Stimulated activated CD8-positive, alpha-beta memory T cell treated with anti-CD3 and anti-CD28 coated beads, Interleukin-4, amount 100 ng/mL, for 48 hours (primary cell): ENCODE measurements at regions not wholly inside any gene's neighbourhood (a gene's known extent, or its start where the extent isn't known, plus 50 kb on each side); places are given as distances from the start of the nearest gene placed in this dataset.

Source experiments
- DNase-seq: peaks from one replicate; pipeline ENCODE4 v3.0.0-alpha.2; 2020

GRCh38 chr16:5551909-5552308 lies 454.3 kb upstream of the EEF2KMT start:
- DNase-seq = no peak

GRCh38 chr16:5549802-5550201 lies 452.2 kb upstream of the EEF2KMT start:
- no peak for DNase-seq

GRCh38 chr16:5541356-5541755 lies 443.8 kb upstream of the EEF2KMT start:
- no peak for DNase-seq

DNA sequence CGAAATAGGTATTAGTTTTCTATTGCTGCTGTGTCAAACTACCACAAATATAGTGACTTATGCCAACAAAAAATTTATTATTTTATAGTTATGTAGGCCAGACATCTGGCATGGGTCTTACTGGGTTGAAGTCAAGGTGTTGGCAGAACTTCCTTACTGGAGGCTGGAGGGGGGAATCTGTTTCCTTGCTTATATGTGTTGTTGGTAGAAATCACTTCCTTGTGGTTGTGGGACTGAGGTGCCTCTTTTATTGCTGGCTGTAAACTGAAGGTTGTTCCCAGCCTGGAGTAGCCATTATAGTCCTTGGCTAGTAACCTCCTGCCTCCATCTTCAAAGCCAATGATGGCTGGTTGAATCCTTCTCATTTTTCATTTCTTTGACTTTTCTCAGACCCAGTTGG lies 439.8 kb upstream of the EEF2KMT start:
- no peak for DNase-seq

DNA sequence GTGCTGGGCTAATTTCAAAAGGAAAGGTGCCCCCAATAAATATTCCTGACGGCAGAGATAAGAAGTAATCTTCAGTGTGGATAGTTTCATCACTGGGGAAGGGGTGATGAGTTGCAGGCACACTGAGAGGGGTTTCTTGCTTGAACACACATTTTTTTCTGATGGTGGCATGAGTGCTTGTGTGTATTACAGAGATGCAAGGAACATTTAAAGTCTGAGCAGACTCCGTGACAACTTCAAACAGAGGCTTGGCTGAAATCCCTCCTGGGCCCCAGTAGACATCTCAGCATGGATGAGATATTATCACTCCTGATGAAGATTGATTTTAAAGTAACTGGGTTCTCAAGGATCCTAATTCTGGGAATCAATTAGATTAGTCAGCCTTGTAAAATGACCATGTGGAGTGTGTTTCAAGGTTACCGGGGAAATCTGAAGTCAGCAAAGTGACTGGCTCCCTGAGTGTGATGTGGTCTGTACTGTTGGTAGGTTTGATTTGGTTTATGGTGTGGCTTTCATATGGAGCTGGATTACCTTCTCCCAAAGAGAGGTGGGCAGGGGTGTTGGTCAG lies 435.8 kb upstream of the EEF2KMT start:
- DNase-seq = no peak

DNA sequence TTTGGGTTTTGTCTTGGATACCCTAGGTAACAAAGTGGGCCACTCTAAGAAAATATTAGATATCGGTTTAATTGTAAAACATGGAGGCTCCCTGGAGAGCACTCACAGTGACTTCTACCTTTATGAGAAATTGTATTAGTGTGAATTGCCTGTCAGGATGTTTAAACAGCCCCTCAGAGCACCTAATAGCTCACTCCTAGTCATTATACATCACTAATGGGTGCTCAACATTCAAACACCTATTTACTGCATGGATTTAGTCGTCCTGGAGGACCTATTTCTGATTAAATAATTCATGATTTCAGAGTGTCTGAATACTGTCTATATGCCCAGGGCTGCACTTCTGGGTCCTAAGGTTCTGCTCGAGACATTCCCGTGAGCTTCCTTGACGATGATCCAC lies 430.2 kb upstream of the EEF2KMT start:
- no peak for DNase-seq

DNA sequence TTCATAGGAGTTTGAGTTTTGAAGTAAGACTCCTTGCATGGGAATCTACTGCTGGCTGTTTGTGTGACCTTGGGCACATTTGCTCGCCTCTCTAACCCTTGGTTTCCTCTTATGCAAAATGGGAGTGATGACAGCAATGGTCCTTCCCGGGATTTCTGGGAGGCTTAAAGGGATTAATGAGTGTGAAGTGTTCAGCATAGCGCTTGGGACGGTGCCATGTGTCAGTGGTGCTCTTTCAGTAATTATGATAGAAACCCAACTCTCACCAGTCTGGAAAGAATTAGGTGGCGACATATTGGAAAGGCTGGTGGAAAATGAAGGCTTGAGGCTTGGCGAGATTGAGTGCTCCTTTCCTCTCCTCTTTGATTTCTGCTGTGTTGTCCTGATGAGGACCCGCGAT lies 429.2 kb upstream of the EEF2KMT start:
- DNase-seq = no peak

DNA sequence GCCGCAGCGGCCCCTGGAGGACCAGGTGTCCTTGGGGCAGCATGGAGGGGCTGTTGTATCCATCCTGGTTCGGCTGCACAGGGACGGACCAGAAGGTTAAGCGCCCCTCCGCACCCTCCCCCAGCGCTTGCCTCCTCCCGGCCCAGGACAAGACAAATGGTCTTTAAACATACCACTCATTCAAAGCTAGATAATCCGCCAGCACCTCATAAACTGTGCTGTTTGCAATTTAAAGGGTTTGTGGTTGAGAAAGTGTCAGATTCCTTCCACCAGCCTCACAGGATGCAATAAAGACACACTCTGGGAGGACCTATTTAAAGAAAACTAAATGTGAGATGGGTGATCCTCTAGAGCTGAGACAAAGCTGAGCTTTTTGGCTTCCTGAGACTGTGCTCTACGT lies 426.2 kb upstream of the EEF2KMT start:
- no peak for DNase-seq

- no peak for DNase-seq
These were observed 418.5 kb upstream of the EEF2KMT start for GRCh38 chr16:5516115-5516514.

GRCh38 chr16:5512014-5512413 lies 414.4 kb upstream of the EEF2KMT start:
- no peak for DNase-seq

DNA sequence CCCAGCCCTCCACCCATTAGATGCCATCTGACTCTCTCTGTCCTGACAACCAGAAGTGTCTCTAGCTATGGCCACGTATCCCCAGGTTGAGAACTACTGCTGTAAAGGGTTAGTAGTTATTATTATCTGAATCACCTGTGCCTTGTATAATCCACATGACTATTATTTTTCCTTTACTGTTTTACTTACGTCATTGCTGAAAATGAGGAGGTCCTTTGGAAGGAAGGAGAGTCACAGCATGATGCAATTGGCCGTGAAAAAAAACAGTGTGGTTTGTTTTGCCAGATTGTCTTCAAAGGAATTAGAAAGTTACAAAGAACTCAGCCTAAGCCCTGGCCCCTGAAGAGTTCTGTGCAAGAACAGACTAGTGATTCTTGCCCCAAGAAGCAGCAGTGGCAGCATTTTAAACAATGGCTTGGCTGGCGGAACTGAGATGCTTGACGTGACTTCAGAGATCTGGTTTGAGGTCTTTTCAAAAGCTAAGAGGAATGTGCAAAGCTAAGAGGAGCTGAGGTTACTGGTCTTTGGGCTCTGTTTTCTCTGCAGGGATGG lies 413.3 kb upstream of the EEF2KMT start:
- no peak for DNase-seq

GRCh38 chr16:5509794-5510193 lies 412.2 kb upstream of the EEF2KMT start:
- no peak for DNase-seq

DNA sequence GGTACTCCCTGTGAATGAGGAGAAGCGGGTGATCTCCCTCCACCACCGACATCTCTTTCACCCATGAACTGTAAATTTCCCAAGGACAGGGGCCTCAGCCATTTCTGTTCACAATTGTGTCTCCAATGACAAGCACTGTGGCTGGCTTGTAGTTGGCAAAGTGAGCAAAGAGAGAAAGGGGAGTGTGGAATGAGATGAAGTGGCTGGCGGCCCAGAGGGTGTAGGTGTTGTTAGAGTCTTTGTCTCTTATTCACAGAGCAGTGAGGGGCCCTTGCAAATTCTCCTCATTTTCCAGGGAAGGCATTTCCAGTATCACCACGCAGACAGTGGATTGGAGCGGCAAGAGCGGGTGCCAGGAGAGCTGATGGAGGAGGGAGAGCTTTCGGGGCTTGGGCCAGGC lies 411.7 kb upstream of the EEF2KMT start:
- no peak for DNase-seq

DNA sequence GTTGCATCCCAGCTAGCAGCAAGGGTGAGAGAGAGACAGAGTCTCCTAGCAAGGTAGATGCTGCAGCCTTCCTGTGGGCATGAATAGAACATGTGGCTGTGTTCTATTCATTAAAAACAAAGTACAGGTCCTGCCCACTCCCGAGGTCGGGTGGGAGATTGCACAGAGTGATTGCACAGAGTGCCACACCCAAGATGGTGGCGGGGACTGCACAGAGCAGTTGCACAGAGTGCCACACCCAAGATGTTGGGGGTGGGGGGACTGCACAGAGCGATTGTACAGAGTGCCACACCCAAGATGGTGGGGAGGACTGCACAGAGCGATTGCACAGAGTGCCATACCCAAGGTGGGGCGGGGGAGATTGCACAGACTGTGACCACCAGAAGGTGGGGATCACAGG lies 410.8 kb upstream of the EEF2KMT start:
- no peak for DNase-seq

DNA sequence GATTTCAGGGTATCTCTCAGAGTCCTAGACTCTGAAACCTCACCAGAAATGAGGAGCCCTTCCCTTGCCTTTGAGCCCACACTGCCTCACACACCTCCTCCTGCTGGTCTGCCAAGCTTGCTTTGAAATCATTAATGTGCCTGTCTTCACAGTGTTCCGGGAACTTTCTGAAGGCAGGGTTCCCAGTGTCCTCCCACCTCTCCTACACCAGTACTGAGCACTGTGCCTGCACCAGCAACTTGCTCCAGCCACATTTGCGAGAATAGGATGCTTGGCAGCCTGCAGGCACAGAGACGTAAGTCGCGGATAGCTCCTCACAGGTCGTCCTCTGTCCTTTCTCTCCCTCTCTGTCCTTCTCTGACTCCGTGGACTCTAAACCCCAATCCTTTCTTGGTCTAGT lies 408.4 kb upstream of the EEF2KMT start:
- DNase-seq = no peak

DNA sequence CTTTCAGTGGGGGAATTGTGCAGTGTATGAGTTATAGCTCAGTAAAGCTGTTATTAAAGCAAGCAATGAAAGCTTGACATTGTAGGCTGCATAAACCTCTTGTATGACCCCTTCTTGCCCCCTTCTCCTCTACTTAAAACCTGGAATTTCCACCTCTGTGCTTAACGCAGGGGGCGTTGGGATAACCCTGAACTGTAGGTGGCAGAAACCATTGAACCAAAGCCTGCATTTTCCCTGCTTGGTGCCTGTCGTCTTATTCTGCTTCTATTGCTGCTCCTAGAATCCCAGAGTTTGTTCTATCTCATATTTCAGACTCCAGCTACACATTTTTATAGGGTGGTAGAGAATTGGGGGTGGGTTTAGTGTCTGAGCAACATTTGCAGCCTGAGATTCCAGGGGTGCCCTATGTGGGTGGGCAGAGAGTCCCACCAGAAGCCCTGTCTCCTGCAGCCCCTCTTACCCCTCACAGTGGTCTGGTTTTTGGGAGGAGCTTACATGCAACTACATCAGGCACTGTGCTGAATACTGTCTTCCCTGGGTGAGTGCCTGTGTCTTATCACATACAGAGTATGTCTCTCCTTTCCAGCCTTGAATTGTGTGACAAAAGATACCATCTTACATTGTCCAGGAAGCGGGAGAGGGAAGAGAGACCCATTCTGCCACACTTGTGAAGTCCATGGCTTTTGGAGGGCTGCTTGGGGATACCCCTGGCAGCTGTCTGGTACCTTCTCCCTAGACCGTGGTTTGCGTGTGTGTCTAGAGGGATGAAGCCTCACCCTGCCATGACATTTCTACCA lies 407.7 kb upstream of the EEF2KMT start:
- DNase-seq = no peak

GRCh38 chr16:5504064-5504781 lies 406.6 kb upstream of the EEF2KMT start:
- no peak for DNase-seq

- DNase-seq = no peak
These were observed 405.3 kb upstream of the EEF2KMT start for GRCh38 chr16:5502944-5503343.

- no peak for DNase-seq
These were observed 404.9 kb upstream of the EEF2KMT start for GRCh38 chr16:5502467-5502869.

DNA sequence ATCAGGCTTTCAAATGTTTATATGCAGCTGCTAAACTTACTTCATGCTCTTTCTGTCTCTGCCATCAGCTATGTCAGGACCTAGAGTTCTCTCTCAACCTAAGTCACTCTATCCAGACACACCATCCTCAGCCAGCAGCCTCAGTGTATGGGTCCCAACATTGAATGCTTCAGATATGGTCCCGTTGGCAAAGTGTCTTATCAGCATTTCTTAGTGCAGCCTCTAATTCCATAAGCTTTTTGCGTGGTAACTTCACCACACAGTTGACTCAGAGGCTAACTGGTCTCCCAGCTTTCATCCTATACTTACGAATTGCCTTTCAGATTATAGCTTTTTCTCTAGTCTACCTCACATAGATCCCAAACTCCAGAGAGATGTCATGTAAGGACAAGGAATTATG lies 402.9 kb upstream of the EEF2KMT start:
- no peak for DNase-seq

GRCh38 chr16:5498562-5498961 lies 401.0 kb upstream of the EEF2KMT start:
- no peak for DNase-seq

- no peak for DNase-seq
These were observed 398.4 kb upstream of the EEF2KMT start for GRCh38 chr16:5496013-5496412.

GRCh38 chr16:5490499-5490898 lies 392.9 kb upstream of the EEF2KMT start:
- DNase-seq = peak; percentile 60

DNA sequence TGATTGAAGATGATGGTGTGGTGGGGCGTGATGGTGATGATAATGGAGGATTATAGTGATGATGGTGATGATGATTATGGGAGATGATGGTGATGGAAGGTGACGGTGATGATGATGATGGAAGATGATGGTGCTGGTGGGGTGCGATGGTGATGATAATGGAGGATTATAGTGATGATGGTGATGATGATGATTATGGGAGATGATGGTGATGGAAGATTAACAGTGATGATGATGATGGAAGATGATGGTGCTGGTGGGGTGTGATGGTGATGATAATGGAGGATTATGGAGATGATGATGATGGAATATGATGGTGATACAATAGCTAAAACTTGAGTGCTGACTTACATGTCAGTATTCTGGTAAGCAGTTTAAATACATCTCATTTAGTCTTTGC lies 391.0 kb upstream of the EEF2KMT start:
- no peak for DNase-seq
